Stimulated activated CD8-positive, alpha-beta memory T cell treated with anti-CD3 and anti-CD28 coated beads, Interleukin-7, amount 100 ng/mL, for 1 hour (primary cell): ENCODE measurements at regions not wholly inside any gene's neighbourhood (a gene's known extent, or its start where the extent isn't known, plus 50 kb on each side); places are given as distances from the start of the nearest gene placed in this dataset.
"Not testable (repeated sequence)": the region's sequence is repeated elsewhere in the genome, so short reads cannot be mapped to it uniquely, and the experiment has no call there.

Experiments used
- DNase-seq, 2 donors: peaks; one replicate each; pipeline ENCODE4 v3.0.0-alpha.2; 2020; ENCODE audit warnings: low read depth in 2 of 2

GRCh38 chr20:22848364-22848763 is 186.7 kb upstream of the SSTR4 start:
- DNase-seq: no peak

- DNase-seq: not testable (repeated sequence)
These were observed 183.3 kb upstream of the SSTR4 start for GRCh38 chr20:22851679-22852346.

GRCh38 chr20:22861231-22861980 is 173.7 kb upstream of the SSTR4 start:
- no peak for DNase-seq

GRCh38 chr20:22861990-22862389 is 173.1 kb upstream of the SSTR4 start:
- no peak for DNase-seq

GRCh38 chr20:22862671-22863230 is 172.4 kb upstream of the SSTR4 start:
- no peak for DNase-seq

GRCh38 chr20:22863826-22864225 is 171.3 kb upstream of the SSTR4 start:
- no peak for DNase-seq

GRCh38 chr20:22866812-22867341 is 168.2 kb upstream of the SSTR4 start:
- DNase-seq: no peak

- DNase-seq: no peak
These were observed 156.9 kb upstream of the SSTR4 start for GRCh38 chr20:22878166-22878565.

- no peak for DNase-seq
These were observed 154.8 kb upstream of the SSTR4 start for GRCh38 chr20:22880277-22880676.

GRCh38 chr20:22887796-22888195 is 147.3 kb upstream of the SSTR4 start:
- DNase-seq: no peak

- no peak for DNase-seq
These were observed 144.4 kb upstream of the SSTR4 start for GRCh38 chr20:22890594-22891300.

- no peak for DNase-seq
These were observed 133.9 kb upstream of the SSTR4 start for GRCh38 chr20:22901164-22901563.

- DNase-seq: no peak
These were observed 133.2 kb upstream of the SSTR4 start for GRCh38 chr20:22901921-22902320.

GRCh38 chr20:22904386-22904785 is 130.7 kb upstream of the SSTR4 start:
- no peak for DNase-seq

- DNase-seq: no peak
These were observed 130.2 kb upstream of the SSTR4 start for GRCh38 chr20:22904905-22905304.

GRCh38 chr20:22905658-22906057 is 129.5 kb upstream of the SSTR4 start:
- no peak for DNase-seq

GRCh38 chr20:22908437-22908836 is 126.7 kb upstream of the SSTR4 start:
- no peak for DNase-seq

GRCh38 chr20:22908944-22909343 is 126.2 kb upstream of the SSTR4 start:
- no peak for DNase-seq

GRCh38 chr20:22909436-22909835 is 125.7 kb upstream of the SSTR4 start:
- no peak for DNase-seq

- no peak for DNase-seq
These were observed 124.7 kb upstream of the SSTR4 start for GRCh38 chr20:22910287-22910852.

- no peak for DNase-seq
These were observed 120.8 kb upstream of the SSTR4 start for GRCh38 chr20:22914291-22914690.

- DNase-seq: no peak
These were observed 119.6 kb upstream of the SSTR4 start for GRCh38 chr20:22915512-22915911.
